ENCODE measurements at regions not wholly inside any gene's neighbourhood (a gene's known extent, or its start where the extent isn't known, plus 50 kb on each side); places are given as distances from the start of the nearest gene placed in this dataset.

GRCh38 chr2:56626927-56627326, 443.1 kb downstream of the CCDC85A start:
- H3K27ac ChIP-seq (ENCODE audit: low read depth in 2 of 2, low read length in 2 of 2) = no peak overlapping the region
- no peak for TF ChIP-seq CTCF (IDR thresholded peaks at IDR 0.05; ENCODE audit: borderline replicate concordance, extremely low read depth, insufficient read depth)
- no peaks in the 10 kb centered on the region for H3K27me3 ChIP-seq (ENCODE audit: control insufficient read depth, insufficient read depth, low read length)
- no peak overlapping the region for H3K9ac ChIP-seq (ENCODE audit: low read length in 3 of 3)
- FAIRE-seq = no peak
- H3K4me1 ChIP-seq (ENCODE audit: control insufficient read depth in 2 of 3, insufficient read depth in 2 of 3, low read depth in 1 of 3, low read length in 3 of 3) = no peaks in the 10 kb centered on the region
- DNase-seq = no peak
- H3K9me3 ChIP-seq (ENCODE audit: control insufficient read depth in 2 of 3, insufficient read depth in 1 of 3, low read length in 3 of 3) = no peaks in the 10 kb centered on the region
- no peaks in the 10 kb centered on the region for H3K36me3 ChIP-seq (ENCODE audit: control insufficient read depth in 2 of 3, insufficient read depth in 3 of 3, low read length in 3 of 3)
- intact Hi-C loops (cut with DNase I) = no loop called here
- no peak overlapping the region for H3K4me3 ChIP-seq (ENCODE audit: low read length in 3 of 3)

GRCh38 chr2:56630286-56630685, 446.5 kb downstream of the CCDC85A start:
- FAIRE-seq = no peak
- H3K27me3 ChIP-seq (ENCODE audit: control insufficient read depth, insufficient read depth, low read length) = no peaks in the 10 kb centered on the region
- intact Hi-C loops (cut with DNase I) = no loop called here

GRCh38 chr2:56647997-56648396, 464.2 kb downstream of the CCDC85A start:
- H3K9ac ChIP-seq (ENCODE audit: low read length in 3 of 3) = no peak overlapping the region
- no peak overlapping the region for H3K27ac ChIP-seq (ENCODE audit: low read depth in 2 of 2, low read length in 2 of 2)
- H3K4me1 ChIP-seq (ENCODE audit: control insufficient read depth in 2 of 3, insufficient read depth in 2 of 3, low read depth in 1 of 3, low read length in 3 of 3) = no peaks in the 10 kb centered on the region
- H3K36me3 ChIP-seq (ENCODE audit: control insufficient read depth in 2 of 3, insufficient read depth in 3 of 3, low read length in 3 of 3) = no peaks in the 10 kb centered on the region
- no peak for TF ChIP-seq CTCF (IDR thresholded peaks at IDR 0.05; ENCODE audit: borderline replicate concordance, extremely low read depth, insufficient read depth)
- H3K9me3 ChIP-seq (ENCODE audit: control insufficient read depth in 2 of 3, insufficient read depth in 1 of 3, low read length in 3 of 3) = no peaks in the 10 kb centered on the region
- intact Hi-C loops (cut with DNase I) = no loop called here
- DNase-seq = no peak
- no peaks in the 10 kb centered on the region for H3K27me3 ChIP-seq (ENCODE audit: control insufficient read depth, insufficient read depth, low read length)
- H3K4me3 ChIP-seq (ENCODE audit: low read length in 3 of 3) = no peak overlapping the region
- FAIRE-seq = no peak

More at GRCh38 chr2:56630286-56630685, 446.5 kb downstream of the CCDC85A start:
- H3K4me3 ChIP-seq (ENCODE audit: low read length in 3 of 3) = no peak overlapping the region
- no peak for TF ChIP-seq CTCF (IDR thresholded peaks at IDR 0.05; ENCODE audit: borderline replicate concordance, extremely low read depth, insufficient read depth)
- no peaks in the 10 kb centered on the region for H3K36me3 ChIP-seq (ENCODE audit: control insufficient read depth in 2 of 3, insufficient read depth in 3 of 3, low read length in 3 of 3)
- no peaks in the 10 kb centered on the region for H3K9me3 ChIP-seq (ENCODE audit: control insufficient read depth in 2 of 3, insufficient read depth in 1 of 3, low read length in 3 of 3)
- no peak overlapping the region for H3K9ac ChIP-seq (ENCODE audit: low read length in 3 of 3)
- no peak overlapping the region for H3K27ac ChIP-seq (ENCODE audit: low read depth in 2 of 2, low read length in 2 of 2)
- no peaks in the 10 kb centered on the region for H3K4me1 ChIP-seq (ENCODE audit: control insufficient read depth in 2 of 3, insufficient read depth in 2 of 3, low read depth in 1 of 3, low read length in 3 of 3)
- no peak for DNase-seq

- intact Hi-C loops (cut with DNase I) = no loop called here
- no peak for FAIRE-seq
These were observed 465.0 kb downstream of the CCDC85A start for GRCh38 chr2:56648802-56649201.

More at GRCh38 chr2:56648802-56649201, 465.0 kb downstream of the CCDC85A start:
- Histone ChIP-seq H3K4me3 (ENCODE audit: low read length in 3 of 3) (no peak overlapping the region), H3K36me3 (ENCODE audit: control insufficient read depth in 2 of 3, insufficient read depth in 3 of 3, low read length in 3 of 3) (no peaks in the 10 kb centered on the region), H3K9ac (ENCODE audit: low read length in 3 of 3) (no peak overlapping the region), H3K9me3 (ENCODE audit: control insufficient read depth in 2 of 3, insufficient read depth in 1 of 3, low read length in 3 of 3) (no peaks in the 10 kb centered on the region), H3K27ac (ENCODE audit: low read depth in 2 of 2, low read length in 2 of 2) (no peak overlapping the region), H3K4me1 (ENCODE audit: control insufficient read depth in 2 of 3, insufficient read depth in 2 of 3, low read depth in 1 of 3, low read length in 3 of 3) (no peaks in the 10 kb centered on the region), H3K27me3 (ENCODE audit: control insufficient read depth, insufficient read depth, low read length) (no peaks in the 10 kb centered on the region)
- no peak for DNase-seq
- no peak for TF ChIP-seq CTCF (IDR thresholded peaks at IDR 0.05; ENCODE audit: borderline replicate concordance, extremely low read depth, insufficient read depth)

Data from kidney (tissue), 13 donors.